GM10266 (cell line): ENCODE measurements at regions not wholly inside any gene's neighbourhood (a gene's known extent, or its start where the extent isn't known, plus 50 kb on each side); places are given as distances from the start of the nearest gene placed in this dataset.

ENCODE experiments used
- DNase-seq: peaks from one replicate; pipeline ENCODE4 v3.0.0; 2012; ENCODE audit errors: extremely low spot score
- TF ChIP-seq, protein P1 (sequence below): IDR thresholded peaks from 2 replicates; pipeline ENCODE4 v1.5.1; 2012; ENCODE audit warnings: mild to moderate bottlenecking, low read depth; ENCODE audit not compliant: control insufficient read depth, insufficient read depth; ENCODE audit errors: missing control alignments

DNA sequence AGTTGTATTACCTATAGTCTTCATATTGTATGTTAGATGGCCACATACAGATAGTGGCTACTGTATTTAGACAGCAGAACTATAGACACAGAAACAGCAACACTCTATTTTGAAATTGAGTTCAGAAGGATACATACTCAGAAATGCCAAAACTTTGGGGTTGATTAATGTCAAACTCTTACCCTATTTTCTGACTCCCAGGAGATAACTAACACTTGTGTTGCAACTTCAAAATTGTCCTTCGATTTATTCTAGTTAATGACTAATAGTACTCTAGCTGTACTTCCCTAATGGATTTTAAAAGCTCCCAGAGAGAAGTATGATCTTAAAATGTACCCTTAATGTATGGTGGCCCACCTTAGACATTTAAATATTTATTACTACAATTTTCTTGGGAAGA, 229.9 kb upstream of the UGT8 start:
- TF ChIP-seq, protein P1, sequence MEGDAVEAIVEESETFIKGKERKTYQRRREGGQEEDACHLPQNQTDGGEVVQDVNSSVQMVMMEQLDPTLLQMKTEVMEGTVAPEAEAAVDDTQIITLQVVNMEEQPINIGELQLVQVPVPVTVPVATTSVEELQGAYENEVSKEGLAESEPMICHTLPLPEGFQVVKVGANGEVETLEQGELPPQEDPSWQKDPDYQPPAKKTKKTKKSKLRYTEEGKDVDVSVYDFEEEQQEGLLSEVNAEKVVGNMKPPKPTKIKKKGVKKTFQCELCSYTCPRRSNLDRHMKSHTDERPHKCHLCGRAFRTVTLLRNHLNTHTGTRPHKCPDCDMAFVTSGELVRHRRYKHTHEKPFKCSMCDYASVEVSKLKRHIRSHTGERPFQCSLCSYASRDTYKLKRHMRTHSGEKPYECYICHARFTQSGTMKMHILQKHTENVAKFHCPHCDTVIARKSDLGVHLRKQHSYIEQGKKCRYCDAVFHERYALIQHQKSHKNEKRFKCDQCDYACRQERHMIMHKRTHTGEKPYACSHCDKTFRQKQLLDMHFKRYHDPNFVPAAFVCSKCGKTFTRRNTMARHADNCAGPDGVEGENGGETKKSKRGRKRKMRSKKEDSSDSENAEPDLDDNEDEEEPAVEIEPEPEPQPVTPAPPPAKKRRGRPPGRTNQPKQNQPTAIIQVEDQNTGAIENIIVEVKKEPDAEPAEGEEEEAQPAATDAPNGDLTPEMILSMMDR, result no peak
- DNase-seq, result no peak

DNA sequence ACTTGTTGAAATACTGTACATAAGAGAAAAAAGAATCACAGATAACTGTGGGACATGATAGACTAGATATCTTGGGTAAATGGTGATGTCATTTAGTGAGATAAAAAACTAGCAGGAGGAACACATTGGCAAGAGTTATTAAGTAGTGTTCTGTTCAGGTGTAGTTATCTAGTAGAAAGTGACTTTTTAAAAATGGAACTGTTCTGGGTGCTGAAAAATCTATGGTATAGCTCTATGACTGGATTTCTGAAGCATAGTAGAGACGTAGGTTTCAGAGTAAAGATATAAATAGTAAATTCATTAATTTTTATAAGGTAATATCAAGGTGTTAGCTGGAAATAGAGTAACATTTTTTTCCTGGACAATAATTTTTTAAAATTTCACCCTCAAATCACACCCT, 225.1 kb upstream of the UGT8 start:
- TF ChIP-seq, protein P1, result no peak
- no peak for DNase-seq

DNA sequence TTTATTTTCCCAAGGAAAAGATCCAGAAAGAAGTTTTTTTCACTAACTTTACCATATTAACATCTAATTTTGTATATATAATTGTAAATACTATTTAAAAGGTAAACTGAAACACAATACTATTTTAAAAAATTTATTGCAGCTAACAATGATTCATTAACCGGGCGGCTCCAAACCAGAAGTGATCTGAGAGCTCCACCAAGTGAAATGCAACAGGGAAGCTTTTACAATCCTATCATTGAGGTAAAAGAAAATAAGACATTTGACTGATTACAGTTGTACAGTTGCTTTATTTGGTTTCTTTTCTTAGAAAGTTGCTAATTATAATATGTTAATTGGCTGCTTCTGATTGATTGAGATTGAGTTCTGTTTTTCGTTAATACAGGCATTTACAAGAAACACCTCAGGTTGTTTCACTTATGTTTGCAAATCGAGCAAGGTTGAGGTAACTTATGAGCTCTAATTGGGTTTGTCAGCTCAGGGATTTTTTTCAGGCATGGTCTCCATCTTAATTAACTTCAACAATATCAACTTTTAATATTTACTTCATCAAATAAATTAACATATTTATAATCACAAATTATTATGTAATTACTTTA, 220.2 kb upstream of the UGT8 start:
- TF ChIP-seq, protein P1, result peak; percentile 24
- DNase-seq, result no peak

DNA sequence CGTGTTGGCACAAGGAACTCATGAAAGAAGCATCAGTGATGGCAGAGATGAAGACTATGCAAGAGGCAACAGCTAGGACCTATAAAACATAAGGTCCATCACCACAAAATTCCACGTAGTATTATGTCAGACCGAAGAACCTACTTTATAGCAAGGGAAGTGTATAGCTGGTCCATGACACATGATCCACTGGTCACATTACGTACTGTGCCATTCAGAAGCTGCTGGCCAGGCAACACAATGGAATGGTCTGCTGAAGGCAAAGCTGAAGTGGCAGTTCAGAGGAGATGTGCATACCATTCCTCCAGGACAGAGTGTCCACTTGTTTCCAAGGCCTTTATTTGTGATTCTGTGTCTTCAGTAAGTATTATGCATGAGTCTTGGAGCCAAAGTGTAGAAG, 215.5 kb upstream of the UGT8 start:
- no peak for DNase-seq
- TF ChIP-seq, protein P1, result no peak

DNA sequence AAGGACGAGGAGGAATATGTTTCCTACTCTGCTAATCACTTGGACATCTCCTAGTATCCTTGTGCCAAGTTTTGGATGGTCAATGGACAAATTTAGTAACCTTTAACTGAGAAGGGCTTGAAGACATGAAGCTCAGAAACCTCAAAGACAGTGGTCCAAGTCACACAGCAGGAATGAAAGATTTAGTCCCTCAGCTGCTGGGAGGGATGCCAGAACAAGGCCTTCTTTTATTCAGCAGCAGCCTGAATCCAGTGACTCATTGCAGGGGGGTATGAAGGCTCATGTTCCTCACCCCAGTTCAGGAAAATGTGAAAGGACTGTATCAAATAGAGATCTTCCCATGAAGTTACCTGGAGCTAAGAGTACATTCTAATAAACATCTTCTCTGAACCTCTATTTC, 214.9 kb upstream of the UGT8 start:
- DNase-seq, result no peak
- TF ChIP-seq, protein P1, result no peak

DNA sequence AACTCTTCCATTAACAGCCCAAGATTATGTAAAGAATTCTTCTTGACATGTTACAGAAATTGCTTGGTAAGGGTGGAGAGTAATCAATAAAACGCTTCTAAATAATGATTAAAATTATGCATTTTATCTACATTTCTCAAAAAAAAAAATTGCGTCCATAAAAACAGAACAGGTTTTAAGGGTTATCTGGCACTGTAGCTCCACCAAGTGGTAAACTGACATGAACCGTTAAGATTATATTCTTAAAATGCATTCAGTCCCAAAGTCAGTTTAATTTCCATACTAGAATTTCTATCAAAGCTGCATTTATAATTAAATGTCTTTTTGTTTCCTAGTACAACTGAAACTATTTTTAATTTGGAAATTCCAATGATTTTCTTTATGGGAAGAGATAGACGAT, 214.0 kb upstream of the UGT8 start:
- peak; percentile 5 for DNase-seq
- TF ChIP-seq, protein P1, result peak; percentile 53

DNA sequence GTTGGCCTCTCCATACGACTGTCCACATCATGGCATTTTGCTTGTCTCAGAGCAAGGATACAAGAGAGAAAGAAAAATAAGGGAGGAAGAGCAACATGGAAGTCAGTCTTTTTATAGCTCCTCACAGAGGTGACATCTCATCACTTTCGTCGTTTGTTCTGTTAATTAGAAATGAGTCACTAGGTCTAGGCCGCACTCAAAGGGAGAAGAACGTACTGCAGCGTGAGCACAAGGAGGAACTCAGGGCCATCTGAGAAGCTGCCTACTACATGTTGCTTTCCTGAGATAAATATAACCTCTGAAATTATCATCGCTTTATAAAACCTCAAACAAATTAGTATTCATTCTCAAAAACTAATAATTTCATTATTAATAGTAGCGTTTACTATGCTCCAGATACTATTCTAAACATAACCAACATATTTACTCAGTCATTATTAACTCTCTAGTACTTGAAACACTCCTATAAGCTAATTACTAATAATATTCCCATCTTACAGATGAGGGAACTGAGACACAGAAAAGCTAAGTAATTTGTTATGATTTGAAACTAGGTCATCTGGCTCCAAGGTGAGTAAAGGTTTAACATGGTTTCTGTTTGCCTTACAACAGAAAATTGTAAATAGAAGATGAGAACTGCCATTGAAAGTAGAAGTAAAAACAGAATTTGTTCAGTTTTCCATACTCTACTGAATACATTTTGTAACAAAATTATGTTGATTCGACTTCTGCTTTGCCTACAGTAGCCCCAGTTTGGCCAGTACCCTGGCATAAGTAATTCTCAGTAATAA, 213.2 kb upstream of the UGT8 start:
- TF ChIP-seq, protein P1, result no peak
- DNase-seq, result no peak
